Trophoblast cell (in vitro differentiated cells and primary cell): ENCODE measurements at regions not wholly inside any gene's neighbourhood (a gene's known extent, or its start where the extent isn't known, plus 50 kb on each side); places are given as distances from the start of the nearest gene placed in this dataset.

Experiments used
- DNase-seq, 2 donors: peaks; one replicate each; pipeline ENCODE4 v3.0.0-alpha.2; 2016
- H2AFZ ChIP-seq: 2 replicates; pipeline ENCODE4 v1.6.1; 2013; ENCODE audit warnings: low read length, moderate library complexity, mild to moderate bottlenecking; ENCODE audit not compliant: insufficient read depth, poor library complexity
- H2AK5ac ChIP-seq: 2 replicates; pipeline ENCODE4 v1.6.1; 2013; ENCODE audit warnings: mild to moderate bottlenecking, low read length
- H2BK120ac ChIP-seq: 2 replicates; pipeline ENCODE4 v1.6.1; 2013; ENCODE audit warnings: low read length, mild to moderate bottlenecking, moderate library complexity; ENCODE audit not compliant: insufficient read depth, poor library complexity
- H2BK12ac ChIP-seq: 2 replicates; pipeline ENCODE4 v1.6.1; 2013; ENCODE audit warnings: mild to moderate bottlenecking, low read length, moderate library complexity
- H2BK5ac ChIP-seq: 2 replicates; pipeline ENCODE4 v1.6.1; 2013; ENCODE audit warnings: low read length, low read depth, moderate library complexity, mild to moderate bottlenecking; ENCODE audit not compliant: poor library complexity
- H3K14ac ChIP-seq: 2 replicates; pipeline ENCODE4 v1.6.1; 2013; ENCODE audit warnings: mild to moderate bottlenecking, low read length
- H3K18ac ChIP-seq: 2 replicates; pipeline ENCODE4 v1.6.1; 2013; ENCODE audit warnings: mild to moderate bottlenecking, low read length
- H3K23ac ChIP-seq: 2 replicates; pipeline ENCODE4 v1.6.1; 2013; ENCODE audit warnings: low read length
- H3K27ac ChIP-seq: 2 replicates; pipeline ENCODE4 v1.5.1; 2013; ENCODE audit warnings: low read depth, mild to moderate bottlenecking, inconsistent platforms, low read length, moderate library complexity
- H3K27me3 ChIP-seq: 2 replicates; pipeline ENCODE4 v1.6.1; 2013; ENCODE audit warnings: inconsistent platforms, mild to moderate bottlenecking, low read length, moderate library complexity; ENCODE audit not compliant: insufficient read depth
- H3K36me3 ChIP-seq, 2 experiments: 1 replicate in 1 of 2; 2 replicates in 1 of 2; pipeline ENCODE4 v1.6.1; 2013; ENCODE audit warnings: low read length in 2 of 2, mild to moderate bottlenecking in 2 of 2, moderate library complexity in 1 of 2; ENCODE audit not compliant: insufficient read depth in 2 of 2, control insufficient read depth in 1 of 2
- H3K4ac ChIP-seq: 2 replicates; pipeline ENCODE4 v1.6.1; 2013; ENCODE audit warnings: low read depth, mild to moderate bottlenecking, low read length, moderate library complexity
- H3K4me1 ChIP-seq, 2 experiments: 1 replicate in 1 of 2; 2 replicates in 1 of 2; pipeline ENCODE4 v1.6.1; 2013; ENCODE audit warnings: low read length in 2 of 2, mild to moderate bottlenecking in 2 of 2, moderate library complexity in 1 of 2; ENCODE audit not compliant: insufficient read depth in 2 of 2, control insufficient read depth in 1 of 2
- H3K4me2 ChIP-seq: 2 replicates; pipeline ENCODE4 v1.6.1; 2013; ENCODE audit warnings: inconsistent platforms, mild to moderate bottlenecking, low read length, moderate library complexity
- H3K4me3 ChIP-seq: 2 replicates; pipeline ENCODE4 v1.5.1; 2013; ENCODE audit warnings: mild to moderate bottlenecking, low read depth, low read length, inconsistent platforms
- H3K79me1 ChIP-seq: one replicate; pipeline ENCODE4 v1.6.1; 2013; ENCODE audit warnings: low read length
- H3K79me2 ChIP-seq: 2 replicates; pipeline ENCODE4 v1.6.1; 2013; ENCODE audit warnings: low read length, mild to moderate bottlenecking; ENCODE audit not compliant: control insufficient read depth, insufficient read depth, poor library complexity
- H3K9ac ChIP-seq: 2 replicates; pipeline ENCODE4 v1.6.1; 2013; ENCODE audit warnings: mild to moderate bottlenecking, low read length
- H3K9me3 ChIP-seq: 2 replicates; pipeline ENCODE4 v1.6.1; 2013; ENCODE audit warnings: low read depth, mild to moderate bottlenecking, control low read depth, inconsistent platforms, low read length; ENCODE audit not compliant: insufficient read depth
- H4K12ac ChIP-seq: 2 replicates; pipeline ENCODE4 v1.6.1; 2013; ENCODE audit warnings: low read depth, mild to moderate bottlenecking, low read length, moderate library complexity
- H4K8ac ChIP-seq: 2 replicates; pipeline ENCODE4 v1.6.1; 2013; ENCODE audit warnings: low read depth, mild to moderate bottlenecking, low read length, moderate library complexity
- H4K91ac ChIP-seq: one replicate; pipeline ENCODE4 v1.6.1; 2013; ENCODE audit warnings: low read depth, mild to moderate bottlenecking, low read length, moderate library complexity
- whole genome bisulfite sequencing: extraction: QIAGEN DNeasy Blood & Tissue Kit; methylation state at CpG from one replicate; pipeline ENCODE4 v1.1.7; 2013; ENCODE audit warnings: missing lambda C conversion rate; ENCODE audit not compliant: insufficient read length, insufficient coverage; ENCODE audit errors: extremely low coverage; 5-methylcytosine and 5-hydroxymethylcytosine counted together

DNA sequence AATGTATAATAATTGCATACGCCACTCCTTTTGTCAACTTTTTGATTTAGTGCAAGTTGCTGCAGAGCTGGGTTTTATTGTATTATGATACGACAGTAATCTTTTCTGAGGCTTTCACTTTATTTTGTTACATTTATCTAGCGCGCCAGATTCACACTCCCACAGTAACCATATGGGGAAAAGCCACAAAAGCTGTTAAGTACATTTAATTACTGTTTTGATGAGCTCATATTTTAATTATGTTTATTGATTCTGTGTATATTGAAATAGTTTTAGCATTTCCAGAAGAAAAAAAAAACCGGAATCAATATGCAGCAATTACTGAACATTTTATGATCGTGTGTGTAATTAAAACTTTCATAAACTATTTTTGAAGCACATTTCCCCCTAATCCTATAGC lies 118.5 kb downstream of the RAB11FIP2 start:
- H4K91ac ChIP-seq, result no peak overlapping the region
- no peak overlapping the region for H3K23ac ChIP-seq
- H3K14ac ChIP-seq, result no peak overlapping the region
- no CpG with 5 or more reads among the region's 6 CpGs for WGBS
- H3K36me3 ChIP-seq, result no peaks in the 10 kb centered on the region
- no peaks in the 10 kb centered on the region for H3K4me1 ChIP-seq
- no peaks in the 10 kb centered on the region for H3K27me3 ChIP-seq
- H3K4me2 ChIP-seq, result no peak overlapping the region
- no peaks in the 10 kb centered on the region for H3K79me2 ChIP-seq
- no peak overlapping the region for H2AFZ ChIP-seq
- H4K8ac ChIP-seq, result no peak overlapping the region
- no peaks in the 10 kb centered on the region for H3K9me3 ChIP-seq
- DNase-seq, result no peak
- H3K9ac ChIP-seq, result no peak overlapping the region
- no peaks in the 10 kb centered on the region for H3K79me1 ChIP-seq
- H3K18ac ChIP-seq, result no peak overlapping the region
- H2AK5ac ChIP-seq, result no peak overlapping the region
- H3K27ac ChIP-seq, result no peak overlapping the region
- H3K4ac ChIP-seq, result no peak overlapping the region
- H4K12ac ChIP-seq, result no peak overlapping the region
- H2BK5ac ChIP-seq, result no peak overlapping the region
- no peak overlapping the region for H2BK12ac ChIP-seq
- H2BK120ac ChIP-seq, result no peak overlapping the region
- no peak overlapping the region for H3K4me3 ChIP-seq

DNA sequence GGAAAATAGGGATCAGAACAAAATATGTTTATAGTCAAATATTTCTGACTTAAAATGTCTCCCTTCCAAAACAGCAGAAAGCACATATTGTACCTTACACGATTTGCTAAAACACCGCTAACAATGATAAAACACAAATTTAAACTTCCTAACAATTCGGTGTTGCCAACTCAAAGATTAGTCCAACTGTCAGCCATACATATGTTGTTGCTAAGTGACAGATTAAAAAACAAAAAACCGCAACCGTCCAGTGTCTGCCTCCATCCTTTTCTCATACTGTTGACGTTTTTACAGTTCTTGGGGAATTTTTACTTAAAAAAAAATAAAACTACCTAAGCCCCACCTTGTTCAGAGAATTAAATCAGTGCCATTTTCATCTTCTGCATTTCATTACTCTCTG lies 118.0 kb downstream of the RAB11FIP2 start:
- no peak overlapping the region for H2AFZ ChIP-seq
- no peaks in the 10 kb centered on the region for H3K27me3 ChIP-seq
- no peak overlapping the region for H4K91ac ChIP-seq
- no peak for DNase-seq
- no peak overlapping the region for H3K9ac ChIP-seq
- H2BK5ac ChIP-seq, result no peak overlapping the region
- H3K4me1 ChIP-seq, result no peaks in the 10 kb centered on the region
- no peak overlapping the region for H2AK5ac ChIP-seq
- no peaks in the 10 kb centered on the region for H3K79me1 ChIP-seq
- H3K27ac ChIP-seq, result no peak overlapping the region
- no peak overlapping the region for H3K4me3 ChIP-seq
- H3K23ac ChIP-seq, result no peak overlapping the region
- no peak overlapping the region for H3K18ac ChIP-seq
- no peak overlapping the region for H2BK12ac ChIP-seq
- no peak overlapping the region for H4K8ac ChIP-seq
- H3K14ac ChIP-seq, result no peak overlapping the region
- no peak overlapping the region for H3K4ac ChIP-seq
- H2BK120ac ChIP-seq, result no peak overlapping the region
- no peak overlapping the region for H3K4me2 ChIP-seq
- no CpG with 5 or more reads among the region's 6 CpGs for WGBS
- H3K36me3 ChIP-seq, result no peaks in the 10 kb centered on the region
- H3K9me3 ChIP-seq, result no peaks in the 10 kb centered on the region
- no peaks in the 10 kb centered on the region for H3K79me2 ChIP-seq
- H4K12ac ChIP-seq, result no peak overlapping the region

DNA sequence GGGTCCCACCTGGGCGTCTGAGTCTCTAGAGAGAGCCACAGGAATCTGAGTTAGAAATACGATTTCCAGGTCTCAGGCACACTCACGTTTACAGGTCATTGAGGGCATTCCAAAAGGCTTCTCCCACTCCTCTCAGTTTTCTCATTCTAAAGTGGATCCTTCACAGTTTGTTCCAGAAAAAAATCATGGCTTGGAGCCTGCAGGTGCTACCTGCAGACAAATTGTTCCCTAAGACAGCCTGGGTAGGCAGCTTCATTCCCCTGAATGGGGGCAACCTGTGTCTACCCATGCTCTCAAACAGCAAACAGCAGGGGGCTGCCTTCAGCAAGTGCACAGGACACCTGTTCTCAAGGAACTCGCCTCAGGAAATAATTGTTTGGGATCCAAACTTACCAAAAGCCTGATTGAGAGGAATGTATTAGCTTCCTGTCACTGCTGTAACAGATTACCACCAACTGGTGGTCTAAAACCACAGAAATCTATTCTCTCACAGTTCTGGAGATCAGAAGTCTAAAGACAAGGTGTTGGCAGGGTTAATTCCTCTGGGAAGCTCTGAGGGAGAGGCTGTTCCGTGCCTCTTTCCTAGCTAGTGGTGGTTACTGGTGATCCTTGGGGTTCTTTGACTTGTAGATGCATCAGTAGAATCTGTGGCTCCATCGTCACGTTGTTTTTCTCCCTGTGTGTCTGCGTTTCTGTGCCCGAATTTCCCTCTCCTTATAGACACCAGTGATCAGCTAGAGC lies 117.2 kb downstream of the RAB11FIP2 start:
- no peaks in the 10 kb centered on the region for H3K27me3 ChIP-seq
- H4K8ac ChIP-seq, result no peak overlapping the region
- no peak overlapping the region for H3K4me2 ChIP-seq
- no peaks in the 10 kb centered on the region for H3K79me2 ChIP-seq
- no peak overlapping the region for H3K9ac ChIP-seq
- no peak overlapping the region for H3K18ac ChIP-seq
- no peak overlapping the region for H2AFZ ChIP-seq
- no CpG with 5 or more reads among the region's 9 CpGs for WGBS
- no peak for DNase-seq
- H3K9me3 ChIP-seq, result no peaks in the 10 kb centered on the region
- no peak overlapping the region for H3K14ac ChIP-seq
- no peak overlapping the region for H3K23ac ChIP-seq
- no peak overlapping the region for H2AK5ac ChIP-seq
- H2BK12ac ChIP-seq, result no peak overlapping the region
- no peak overlapping the region for H4K91ac ChIP-seq
- H2BK120ac ChIP-seq, result no peak overlapping the region
- no peak overlapping the region for H2BK5ac ChIP-seq
- H3K79me1 ChIP-seq, result no peaks in the 10 kb centered on the region
- no peak overlapping the region for H3K4ac ChIP-seq
- H3K4me1 ChIP-seq, result no peaks in the 10 kb centered on the region
- H3K36me3 ChIP-seq, result no peaks in the 10 kb centered on the region
- no peak overlapping the region for H3K4me3 ChIP-seq
- H4K12ac ChIP-seq, result no peak overlapping the region
- no peak overlapping the region for H3K27ac ChIP-seq

GRCh38 chr10:117931078-117931477 lies 115.7 kb downstream of the RAB11FIP2 start:
- H3K27me3 ChIP-seq, result no peaks in the 10 kb centered on the region
- DNase-seq, result no peak
- H4K12ac ChIP-seq, result no peak overlapping the region
- H3K18ac ChIP-seq, result no peak overlapping the region
- H3K9ac ChIP-seq, result no peak overlapping the region
- H2AK5ac ChIP-seq, result no peak overlapping the region
- H3K79me1 ChIP-seq, result no peaks in the 10 kb centered on the region
- no peak overlapping the region for H4K8ac ChIP-seq
- H3K27ac ChIP-seq, result no peak overlapping the region
- H3K4me2 ChIP-seq, result no peak overlapping the region
- WGBS, result no CpG with 5 or more reads among the region's 2 CpGs
- no peaks in the 10 kb centered on the region for H3K79me2 ChIP-seq
- H3K36me3 ChIP-seq, result no peaks in the 10 kb centered on the region
- no peak overlapping the region for H3K14ac ChIP-seq
- no peak overlapping the region for H4K91ac ChIP-seq
- H2AFZ ChIP-seq, result no peak overlapping the region
- H3K9me3 ChIP-seq, result no peaks in the 10 kb centered on the region
- H3K4ac ChIP-seq, result no peak overlapping the region
- no peak overlapping the region for H2BK5ac ChIP-seq
- H2BK120ac ChIP-seq, result no peak overlapping the region
- H2BK12ac ChIP-seq, result no peak overlapping the region
- H3K23ac ChIP-seq, result no peak overlapping the region
- H3K4me1 ChIP-seq, result no peaks in the 10 kb centered on the region
- no peak overlapping the region for H3K4me3 ChIP-seq
